LNCaP clone FGC (cell line): ENCODE measurements at regions not wholly inside any gene's neighbourhood (a gene's known extent, or its start where the extent isn't known, plus 50 kb on each side); places are given as distances from the start of the nearest gene placed in this dataset.

Experiments
- DNase-seq: peaks from one replicate; pipeline ENCODE4 v3.0.0-alpha.2; 2011; ENCODE audit warnings: low read depth
- H3K4me3 ChIP-seq: 2 replicates; pipeline ENCODE4 v1.5.1; 2011; ENCODE audit warnings: mild to moderate bottlenecking, low read depth, low read length, control low read depth
- CTCF ChIP-seq: IDR thresholded peaks from 2 replicates; pipeline ENCODE4 v1.5.1; 2012; ENCODE audit warnings: mild to moderate bottlenecking; ENCODE audit not compliant: control insufficient read depth, insufficient read depth; ENCODE audit errors: extremely low read depth

- no peak for TF ChIP-seq CTCF
- no peak overlapping the region for H3K4me3 ChIP-seq
- DNase-seq: no peak
These were observed 92.9 kb upstream of the MAX start for GRCh38 chr14:65195042-65195719.

- DNase-seq: no peak
- H3K4me3 ChIP-seq: no peak overlapping the region
- no peak for TF ChIP-seq CTCF
These were observed 96.0 kb upstream of the MAX start for GRCh38 chr14:65198346-65198745.

- no peak overlapping the region for H3K4me3 ChIP-seq
- TF ChIP-seq CTCF: no peak
- DNase-seq: no peak
These were observed 98.1 kb upstream of the MAX start for GRCh38 chr14:65200454-65200853.

DNA sequence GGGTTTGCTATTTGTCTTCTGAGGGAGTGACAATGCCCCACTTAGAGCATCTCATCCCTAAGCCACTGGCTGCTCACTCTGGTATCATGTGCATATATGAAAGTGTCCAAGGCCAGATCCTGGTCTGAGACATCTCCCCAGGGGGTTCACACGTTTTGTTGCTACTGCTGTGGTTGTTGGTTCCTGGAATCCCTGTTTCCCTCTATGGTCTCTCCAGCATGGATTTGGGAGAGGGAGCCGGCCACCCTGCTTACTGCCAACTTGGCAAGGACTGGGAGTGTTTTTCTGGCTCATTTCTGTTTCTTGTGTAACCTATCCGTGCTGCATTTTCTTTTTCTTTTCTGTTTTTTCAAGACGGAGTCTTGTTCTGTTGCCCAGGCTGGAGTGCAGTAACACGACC, 101.3 kb upstream of the MAX start:
- H3K4me3 ChIP-seq: no peak overlapping the region
- TF ChIP-seq CTCF: no peak
- no peak for DNase-seq

GRCh38 chr14:65204056-65204455, 101.7 kb upstream of the MAX start:
- TF ChIP-seq CTCF: no peak
- no peak overlapping the region for H3K4me3 ChIP-seq
- DNase-seq: no peak

- no peak for DNase-seq
- no peak for TF ChIP-seq CTCF
- no peak overlapping the region for H3K4me3 ChIP-seq
These were observed 103.7 kb upstream of the MAX start for GRCh38 chr14:65206078-65206447.

- DNase-seq: no peak
- no peak for TF ChIP-seq CTCF
- no peak overlapping the region for H3K4me3 ChIP-seq
These were observed 104.3 kb upstream of the MAX start for GRCh38 chr14:65206448-65207096.
